NCI-H69 (cell line): ENCODE measurements at regions not wholly inside any gene's neighbourhood (a gene's known extent, or its start where the extent isn't known, plus 50 kb on each side); places are given as distances from the start of the nearest gene placed in this dataset.
"Not testable (repeated sequence)": the region's sequence is repeated elsewhere in the genome, so short reads cannot be mapped to it uniquely, and the experiment has no call there.

Experiments used
- DNase-seq: peaks from one replicate; lab custom pipeline; 2025; lab: John Stamatoyannopoulos, UW

GRCh38 chr5:29263915-29264351 lies 1929.6 kb upstream of the CDH6 start:
- no peak for DNase-seq

GRCh38 chr5:29262339-29263123 lies 1931.0 kb upstream of the CDH6 start:
- no peak for DNase-seq

GRCh38 chr5:29261213-29261612 lies 1932.3 kb upstream of the CDH6 start:
- DNase-seq: no peak

GRCh38 chr5:29252390-29252789 lies 1941.1 kb upstream of the CDH6 start:
- DNase-seq: peak; percentile 11

- DNase-seq: peak; percentile 8
These were observed 1946.0 kb upstream of the CDH6 start for GRCh38 chr5:29247346-29248028.

GRCh38 chr5:29240379-29240778 lies 1953.1 kb upstream of the CDH6 start:
- DNase-seq: no peak

- no peak for DNase-seq
These were observed 1953.9 kb upstream of the CDH6 start for GRCh38 chr5:29239606-29240005.

GRCh38 chr5:29238115-29238514 lies 1955.4 kb upstream of the CDH6 start:
- no peak for DNase-seq

- DNase-seq: no peak
These were observed 1962.3 kb upstream of the CDH6 start for GRCh38 chr5:29231154-29231553.

GRCh38 chr5:29230591-29230990 lies 1962.9 kb upstream of the CDH6 start:
- no peak for DNase-seq

GRCh38 chr5:29229461-29229860 lies 1964.0 kb upstream of the CDH6 start:
- DNase-seq: no peak

- DNase-seq: peak; percentile 65
These were observed 1975.3 kb upstream of the CDH6 start for GRCh38 chr5:29218138-29218537.

GRCh38 chr5:29214839-29215238 lies 1978.6 kb upstream of the CDH6 start:
- peak; percentile 73 for DNase-seq

GRCh38 chr5:29213475-29213874 lies 1980.0 kb upstream of the CDH6 start:
- DNase-seq: no peak

- peak; percentile 7 for DNase-seq
These were observed 1985.5 kb upstream of the CDH6 start for GRCh38 chr5:29208024-29208423.

GRCh38 chr5:29203049-29203448 lies 1990.4 kb upstream of the CDH6 start:
- no peak for DNase-seq

- DNase-seq: no peak
These were observed 1995.6 kb upstream of the CDH6 start for GRCh38 chr5:29197631-29198454.

GRCh38 chr5:29193972-29194371 lies 1999.5 kb upstream of the CDH6 start:
- peak; percentile 47 for DNase-seq

- not testable (repeated sequence) for DNase-seq
These were observed 2002.0 kb upstream of the CDH6 start for GRCh38 chr5:29191269-29192048.

GRCh38 chr5:29190398-29190797 lies 2003.1 kb upstream of the CDH6 start:
- not testable (repeated sequence) for DNase-seq

- DNase-seq: not testable (repeated sequence)
These were observed 2007.1 kb upstream of the CDH6 start for GRCh38 chr5:29186380-29186779.

- DNase-seq: no peak
These were observed 2007.9 kb upstream of the CDH6 start for GRCh38 chr5:29185558-29185957.
